ENCODE measurements at regions not wholly inside any gene's neighbourhood (a gene's known extent, or its start where the extent isn't known, plus 50 kb on each side); places are given as distances from the start of the nearest gene placed in this dataset.
"Not testable (repeated sequence)": the region's sequence is repeated elsewhere in the genome, so short reads cannot be mapped to it uniquely, and the experiment has no call there.

DNA sequence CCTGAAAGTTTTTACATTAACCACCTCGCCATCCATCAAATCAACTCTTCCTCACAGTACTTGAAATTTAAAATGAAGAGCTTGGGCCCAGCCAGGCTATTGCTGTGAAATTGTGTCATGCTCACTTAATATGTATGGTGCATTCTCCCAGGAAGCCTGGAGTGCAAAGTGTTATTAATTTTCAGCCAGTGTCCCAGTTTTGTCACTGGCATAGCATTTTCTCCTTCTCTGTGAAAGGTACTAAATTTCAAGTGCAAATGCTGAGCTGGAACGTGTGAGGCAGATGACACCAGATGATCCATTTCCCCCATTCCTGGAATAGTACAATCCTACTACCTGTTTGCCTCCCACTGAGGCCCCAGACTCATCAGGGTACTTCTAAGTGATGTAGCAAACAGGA lies 397.6 kb upstream of the ACTBL2 start:
- intact Hi-C loops (cut with DNase I), result loop anchor here in 1 of 4 donors (10.0 kb wide), 1 partner anchor 585 kb away; no protein-coding TSS in a partner anchor
- 22 to 36% (median 31%) methylated on average over 2 of the region's 2 CpGs for WGBS, 3 donors

DNA sequence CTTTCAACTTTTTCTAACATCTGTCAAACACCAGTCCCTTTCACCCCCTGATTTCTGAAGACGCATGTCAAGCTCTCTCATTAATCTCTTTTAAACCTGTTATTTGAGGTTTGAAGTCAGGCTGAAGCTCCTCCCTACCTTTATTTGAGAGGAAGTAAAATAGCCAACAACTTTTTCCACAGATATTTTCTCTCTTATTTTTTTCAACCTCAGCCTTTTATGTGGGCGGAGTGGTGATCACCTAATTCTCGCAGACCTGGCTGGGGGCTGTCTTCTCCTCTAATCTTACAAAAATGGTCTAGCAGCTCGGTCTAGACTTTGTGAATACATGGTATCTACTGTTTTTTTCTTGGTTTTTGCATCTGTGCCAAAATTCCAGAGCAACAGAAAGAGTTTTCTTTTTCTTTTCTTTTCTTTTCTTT lies 395.7 kb upstream of the ACTBL2 start:
- Histone ChIP-seq H3K9me3 (no peaks in the 10 kb centered on the region), H3K4me1 (ENCODE audit: insufficient read depth) (no peaks in the 10 kb centered on the region), H3K27me3 (no peaks in the 10 kb centered on the region), H3K36me3 (no peaks in the 10 kb centered on the region), H3K27ac (no peak overlapping the region), H3K4me3 (no peak overlapping the region)
- WGBS, 3 donors, result 45 to 66% (median 47%) methylated on average over 4 of the region's 4 CpGs
- DNase-seq, result no peak
- TF ChIP-seq, protein P1, sequence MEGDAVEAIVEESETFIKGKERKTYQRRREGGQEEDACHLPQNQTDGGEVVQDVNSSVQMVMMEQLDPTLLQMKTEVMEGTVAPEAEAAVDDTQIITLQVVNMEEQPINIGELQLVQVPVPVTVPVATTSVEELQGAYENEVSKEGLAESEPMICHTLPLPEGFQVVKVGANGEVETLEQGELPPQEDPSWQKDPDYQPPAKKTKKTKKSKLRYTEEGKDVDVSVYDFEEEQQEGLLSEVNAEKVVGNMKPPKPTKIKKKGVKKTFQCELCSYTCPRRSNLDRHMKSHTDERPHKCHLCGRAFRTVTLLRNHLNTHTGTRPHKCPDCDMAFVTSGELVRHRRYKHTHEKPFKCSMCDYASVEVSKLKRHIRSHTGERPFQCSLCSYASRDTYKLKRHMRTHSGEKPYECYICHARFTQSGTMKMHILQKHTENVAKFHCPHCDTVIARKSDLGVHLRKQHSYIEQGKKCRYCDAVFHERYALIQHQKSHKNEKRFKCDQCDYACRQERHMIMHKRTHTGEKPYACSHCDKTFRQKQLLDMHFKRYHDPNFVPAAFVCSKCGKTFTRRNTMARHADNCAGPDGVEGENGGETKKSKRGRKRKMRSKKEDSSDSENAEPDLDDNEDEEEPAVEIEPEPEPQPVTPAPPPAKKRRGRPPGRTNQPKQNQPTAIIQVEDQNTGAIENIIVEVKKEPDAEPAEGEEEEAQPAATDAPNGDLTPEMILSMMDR (IDR thresholded peaks at IDR 0.05), result no peak
- TF ChIP-seq POLR2A (IDR thresholded peaks at IDR 0.05) (no peak), EP300 (IDR thresholded peaks at IDR 0.05) (no peak)
- intact Hi-C loops (cut with DNase I), result loop anchor here in 1 of 4 donors (10.0 kb wide), 1 partner anchor 914 kb away; no protein-coding TSS in a partner anchor

More for the DNA sequence above, 397.6 kb upstream of the ACTBL2 start:
- Histone ChIP-seq H3K4me1 (ENCODE audit: insufficient read depth) (no peaks in the 10 kb centered on the region), H3K4me3 (no peak overlapping the region), H3K36me3 (no peaks in the 10 kb centered on the region), H3K27ac (no peak overlapping the region), H3K27me3 (no peaks in the 10 kb centered on the region), H3K9me3 (no peaks in the 10 kb centered on the region)
- no peak for DNase-seq
- TF ChIP-seq, protein P1 (IDR thresholded peaks at IDR 0.05), result no peak
- TF ChIP-seq EP300 (IDR thresholded peaks at IDR 0.05) (no peak), POLR2A (IDR thresholded peaks at IDR 0.05) (no peak)

DNA sequence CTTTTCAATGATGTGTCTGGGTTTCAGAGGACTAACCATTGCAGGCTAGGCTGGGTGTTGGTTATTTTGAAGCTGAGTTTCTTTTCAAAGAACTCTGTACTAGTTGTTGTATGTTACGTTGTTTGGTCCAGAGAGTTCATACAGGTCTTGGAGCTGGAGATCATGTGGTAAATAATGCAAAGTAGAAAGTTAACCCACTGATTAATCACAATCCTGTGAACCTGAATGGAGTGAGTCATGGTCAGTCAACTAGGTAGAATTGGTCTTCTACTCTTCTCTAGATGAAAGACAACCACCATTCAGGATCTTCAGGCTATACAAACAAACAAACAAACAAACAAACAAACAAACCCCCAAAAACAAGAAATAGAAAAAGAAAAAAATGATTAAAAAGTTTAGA lies 388.9 kb upstream of the ACTBL2 start:
- intact Hi-C loops (cut with DNase I), result loop anchor here in 1 of 4 donors (10.0 kb wide), 1 partner anchor 907 kb away; no protein-coding TSS in a partner anchor
- Histone ChIP-seq H3K27ac (no peak overlapping the region), H3K27me3 (no peaks in the 10 kb centered on the region), H3K4me3 (no peak overlapping the region), H3K9me3 (no peaks in the 10 kb centered on the region), H3K4me1 (ENCODE audit: insufficient read depth) (no peaks in the 10 kb centered on the region), H3K36me3 (no peaks in the 10 kb centered on the region)
- no peak for DNase-seq
- TF ChIP-seq POLR2A (IDR thresholded peaks at IDR 0.05) (no peak), EP300 (IDR thresholded peaks at IDR 0.05) (no peak)
- TF ChIP-seq, protein P1 (IDR thresholded peaks at IDR 0.05), result no peak
- 60 to 83% (median 63%) methylated on average over 1 of the region's 1 CpG for WGBS, 3 donors

DNA sequence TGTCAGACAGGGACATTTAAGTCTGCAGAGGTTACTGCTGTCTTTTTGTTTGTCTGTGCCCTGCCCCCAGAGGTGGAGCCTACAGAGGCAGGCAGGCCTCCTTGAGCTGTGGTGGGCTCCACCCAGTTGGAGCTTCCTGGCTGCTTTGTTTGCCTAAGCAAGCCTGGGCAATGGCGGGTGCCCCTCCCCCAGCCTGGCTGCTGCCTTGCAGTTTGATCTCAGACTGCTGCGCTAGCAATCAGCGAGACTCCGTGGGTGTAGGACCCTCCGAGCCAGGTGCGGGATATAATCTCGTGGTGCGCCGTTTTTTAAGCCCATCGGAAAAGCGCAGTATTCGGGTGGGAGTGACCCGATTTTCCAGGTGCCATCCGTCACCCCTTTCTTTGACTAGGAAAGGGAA lies 387.7 kb upstream of the ACTBL2 start:
- H3K4me3 ChIP-seq; H3K36me3 ChIP-seq; H3K9me3 ChIP-seq; H3K27ac ChIP-seq; H3K4me1 ChIP-seq (ENCODE audit: insufficient read depth); DNase-seq; H3K27me3 ChIP-seq: not testable (repeated sequence)
- 82 to 94% (median 91%) methylated on average over 12 to 14 of the region's 14 CpGs for WGBS, 3 donors
- intact Hi-C loops (cut with DNase I), result loop anchor here in 1 of 4 donors (10.0 kb wide), 1 partner anchor 905 kb away; no protein-coding TSS in a partner anchor

DNA sequence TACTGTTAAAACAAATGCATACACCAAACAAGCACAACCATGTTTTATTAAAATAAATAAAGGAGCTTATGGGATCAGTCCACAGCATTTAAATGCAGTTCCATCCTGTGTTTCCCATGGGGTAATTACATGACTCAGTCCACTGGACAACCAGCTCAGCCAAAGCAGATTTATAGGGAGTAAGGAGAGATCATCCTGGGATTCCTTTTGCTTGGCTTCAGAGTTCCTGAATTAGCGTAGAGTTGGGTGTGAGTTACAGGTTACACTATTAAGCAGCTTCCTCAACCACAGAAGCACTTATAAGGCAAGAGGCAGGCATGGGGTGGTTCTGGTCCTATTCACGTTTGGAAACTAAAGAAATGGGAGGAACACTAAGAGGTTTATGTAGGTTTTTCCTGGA lies 381.1 kb upstream of the ACTBL2 start:
- WGBS, 3 donors, result 83 to 98% (median 94%) methylated on average over 2 of the region's 2 CpGs
- intact Hi-C loops (cut with DNase I), result no loop called here
- H3K27ac ChIP-seq, result no peak overlapping the region

More for the DNA sequence above, 381.1 kb upstream of the ACTBL2 start:
- Histone ChIP-seq H3K4me3 (no peak overlapping the region), H3K4me1 (ENCODE audit: insufficient read depth) (peaks cover 1% of the 10 kb centered on the region), H3K27me3 (no peaks in the 10 kb centered on the region), H3K36me3 (no peaks in the 10 kb centered on the region), H3K9me3 (no peaks in the 10 kb centered on the region)
- DNase-seq, result no peak
- TF ChIP-seq, protein P1 (IDR thresholded peaks at IDR 0.05), result no peak
- TF ChIP-seq POLR2A (IDR thresholded peaks at IDR 0.05) (no peak), EP300 (IDR thresholded peaks at IDR 0.05) (no peak)

Data from ovary (tissue), 7 donors.